H1 (cell line): ENCODE measurements at regions not wholly inside any gene's neighbourhood (a gene's known extent, or its start where the extent isn't known, plus 50 kb on each side); places are given as distances from the start of the nearest gene placed in this dataset.

Experiments used
- CTCF ChIA-PET: fragments of 300-600 bp; sonication (Branson Sonifier 250); formaldehyde crosslinking; loops from one replicate; lab custom pipeline; 2021; ENCODE audit not compliant: partially characterized antibody; lab: Charles Lee
- POLR2A ChIA-PET: fragments of 300-600 bp; sonication (Branson Sonifier 250); formaldehyde crosslinking; loops from one replicate; lab custom pipeline; 2021; ENCODE audit warnings: inconsistent platforms; ENCODE audit not compliant: partially characterized antibody; lab: Charles Lee
- DNase-seq, 2 experiments: peaks; one replicate each; pipeline versions ENCODE4 v3.0.0 to v3.0.0-alpha.2; 2010 to 2022; ENCODE audit warnings: low spot score in 2 of 2, low read depth in 1 of 2, mixed read lengths in 1 of 2
- FAIRE-seq: peaks from 2 replicates; lab custom pipeline; 2011; peaks lifted over from hg19 to GRCh38; lab: Jason Lieb, UNC
- H2AFZ ChIP-seq: 2 replicates; pipeline ENCODE4 v1.8.1; 2012; ENCODE audit warnings: low read length, inconsistent platforms
- H2AK5ac ChIP-seq: 2 replicates; pipeline ENCODE4 v1.6.1; 2013; ENCODE audit warnings: low read depth, low read length
- H2BK120ac ChIP-seq: replicated peaks from 2 replicates; pipeline ENCODE3; 2013; ENCODE audit warnings: low read depth, low read length, inconsistent platforms
- H2BK12ac ChIP-seq: 2 replicates; pipeline ENCODE4 v1.6.1; 2013; ENCODE audit warnings: low read depth, low read length
- H2BK15ac ChIP-seq: 2 replicates; pipeline ENCODE4 v1.6.1; 2013; ENCODE audit warnings: low read length
- H2BK20ac ChIP-seq: 2 replicates; pipeline ENCODE4 v1.6.1; 2013; ENCODE audit warnings: low read length
- H2BK5ac ChIP-seq: 2 replicates; pipeline ENCODE4 v1.6.1; 2013; ENCODE audit warnings: low read depth, low read length
- H3K14ac ChIP-seq: 2 replicates; pipeline ENCODE4 v1.6.1; 2013; ENCODE audit warnings: inconsistent platforms; ENCODE audit not compliant: insufficient read length
- H3K18ac ChIP-seq: 2 replicates; pipeline ENCODE4 v1.6.1; 2013; ENCODE audit warnings: low read length; ENCODE audit errors: extremely low read depth
- H3K23ac ChIP-seq: 2 replicates; pipeline ENCODE4 v1.6.1; 2013; ENCODE audit warnings: inconsistent platforms; ENCODE audit not compliant: insufficient read length
- H3K23me2 ChIP-seq: 2 replicates; pipeline ENCODE4 v1.6.1; 2013; ENCODE audit warnings: low read depth, low read length
- H3K27ac ChIP-seq: 2 replicates; pipeline ENCODE4 v1.6.1; 2011; ENCODE audit warnings: low read depth, low read length, inconsistent platforms
- H3K27me3 ChIP-seq, 4 experiments: replicated peaks in 1 of 4; 1 replicate in 1 of 4; 2 replicates in 3 of 4; pipeline versions ENCODE4 v1.6.1 to v1.8.1; 2011 to 2013; ENCODE audit warnings: low read length in 3 of 4, mild to moderate bottlenecking in 3 of 4, inconsistent platforms in 2 of 4, mixed read lengths in 2 of 4, moderate library complexity in 1 of 4; ENCODE audit not compliant: control insufficient read depth in 3 of 4, insufficient read depth in 3 of 4; ENCODE audit errors: extremely low read depth in 1 of 4
- H3K36me3 ChIP-seq, 4 experiments: 2 replicates each; pipeline versions ENCODE4 v1.6.1 to v1.8.1; 2011 to 2013; ENCODE audit warnings: mild to moderate bottlenecking in 4 of 4, low read length in 3 of 4, moderate library complexity in 2 of 4, control low read depth in 1 of 4, inconsistent platforms in 1 of 4; ENCODE audit not compliant: insufficient read depth in 4 of 4, control insufficient read depth in 2 of 4
- H3K4ac ChIP-seq: replicated peaks from 2 replicates; pipeline ENCODE3; 2013; ENCODE audit warnings: low read length, low read depth, mixed read lengths, inconsistent platforms; ENCODE audit not compliant: insufficient read length
- H3K4me1 ChIP-seq, 4 experiments: replicated peaks in 1 of 4; 1 replicate in 1 of 4; 2 replicates in 3 of 4; pipeline versions ENCODE4 v1.6.1 to v1.8.1; 2011 to 2013; ENCODE audit warnings: low read length in 3 of 4, inconsistent platforms in 2 of 4, mixed read lengths in 1 of 4; ENCODE audit not compliant: insufficient read depth in 4 of 4, control insufficient read depth in 3 of 4
- H3K4me2 ChIP-seq, 2 experiments: 2 replicates each; pipeline versions ENCODE4 v1.6.1 to v1.8.1; 2011 to 2013; ENCODE audit warnings: low read depth in 2 of 2, low read length in 2 of 2, control low read depth in 1 of 2, inconsistent platforms in 1 of 2, mild to moderate bottlenecking in 1 of 2; ENCODE audit not compliant: insufficient read depth in 1 of 2
- H3K4me3 ChIP-seq, 4 experiments: fragments of 200-600, 300-600 bp in 1 of 4; sonication (generic), shearing (Covaris generic), sonication (Bioruptor Twin) in 1 of 4; 2 replicates each; pipeline versions ENCODE4 v1.5.1 to v1.8.1; 2011 to 2016; ENCODE audit warnings: low read length in 4 of 4, low read depth in 3 of 4, control low read depth in 2 of 4, inconsistent platforms in 2 of 4, mild to moderate bottlenecking in 2 of 4, mixed read lengths in 1 of 4, moderate library complexity in 1 of 4; ENCODE audit not compliant: insufficient read depth in 2 of 4; ENCODE audit errors: extremely low read depth in 1 of 4
- H3K56ac ChIP-seq: replicated peaks from 2 replicates; pipeline ENCODE3; 2013; ENCODE audit warnings: low read depth, mild to moderate bottlenecking, mixed read lengths, low read length, inconsistent platforms; ENCODE audit not compliant: insufficient read length
- H3K79me1 ChIP-seq: 2 replicates; pipeline ENCODE4 v1.6.1; 2013; ENCODE audit warnings: low read depth, low read length, control low read depth
- H3K79me2 ChIP-seq, 2 experiments: 2 replicates each; pipeline versions ENCODE4 v1.6.1 to v1.8.1; 2012 to 2013; ENCODE audit warnings: low read length in 2 of 2, mild to moderate bottlenecking in 2 of 2, inconsistent platforms in 1 of 2; ENCODE audit not compliant: insufficient read depth in 2 of 2, control insufficient read depth in 1 of 2
- H3K9ac ChIP-seq, 4 experiments: replicated peaks in 1 of 4; 1 replicate in 1 of 4; 2 replicates in 3 of 4; pipeline versions ENCODE4 v1.6.1 to v1.8.1; 2011 to 2013; ENCODE audit warnings: low read depth in 3 of 4, low read length in 3 of 4, control low read depth in 2 of 4, mild to moderate bottlenecking in 2 of 4, moderate library complexity in 2 of 4, inconsistent platforms in 1 of 4; ENCODE audit errors: extremely low read depth in 1 of 4
- H3K9me3 ChIP-seq, 2 experiments: 2 replicates each; pipeline versions ENCODE4 v1.6.1 to v1.8.1; 2012 to 2013; ENCODE audit warnings: mild to moderate bottlenecking in 2 of 2, moderate library complexity in 2 of 2, control low read depth in 1 of 2, inconsistent platforms in 1 of 2, low read depth in 1 of 2, low read length in 1 of 2, mixed read lengths in 1 of 2; ENCODE audit not compliant: insufficient read depth in 2 of 2
- H4K20me1 ChIP-seq, 2 experiments: replicated peaks in 1 of 2; 2 replicates each; pipeline versions ENCODE3 to v1.8.1; 2011 to 2013; ENCODE audit warnings: inconsistent platforms in 2 of 2, low read length in 2 of 2, mild to moderate bottlenecking in 1 of 2; ENCODE audit not compliant: insufficient read depth in 2 of 2, control insufficient read depth in 1 of 2
- H4K5ac ChIP-seq: 2 replicates; pipeline ENCODE4 v1.6.1; 2013; ENCODE audit warnings: low read length, low read depth, mixed read lengths, inconsistent platforms; ENCODE audit not compliant: insufficient read length
- H4K8ac ChIP-seq: 2 replicates; pipeline ENCODE4 v1.8.0; 2013; ENCODE audit warnings: mild to moderate bottlenecking, moderate library complexity, low read length, inconsistent platforms; ENCODE audit not compliant: insufficient read depth; ENCODE audit errors: extremely low read depth
- H4K91ac ChIP-seq: replicated peaks from 2 replicates; pipeline ENCODE3; 2013; ENCODE audit warnings: low read length, mixed read lengths, inconsistent platforms; ENCODE audit not compliant: insufficient read length
- RFX5 ChIP-seq: IDR thresholded peaks from 2 replicates; pipeline ENCODE4 v1.6.1; 2011; ENCODE audit warnings: low read depth, low read length, improper control_type of control experiment, borderline replicate concordance
- WGBS, 2 experiments: shearing (Covaris generic) in 1 of 2; methylation state at CpG; one replicate each; pipeline versions ENCODE4 v1.1.6 to v1.1.7; 2013 to 2015; ENCODE audit warnings: low lambda C conversion rate in 2 of 2, mixed read lengths in 2 of 2, inconsistent platforms in 1 of 2, low coverage in 1 of 2, missing lambda C conversion rate in 1 of 2; ENCODE audit not compliant: insufficient replicate concordance in 2 of 2, insufficient coverage in 1 of 2, insufficient read length in 1 of 2; ENCODE audit errors: extremely low coverage in 1 of 2, missing lambda C conversion rate in 1 of 2; 5-methylcytosine and 5-hydroxymethylcytosine counted together

DNA sequence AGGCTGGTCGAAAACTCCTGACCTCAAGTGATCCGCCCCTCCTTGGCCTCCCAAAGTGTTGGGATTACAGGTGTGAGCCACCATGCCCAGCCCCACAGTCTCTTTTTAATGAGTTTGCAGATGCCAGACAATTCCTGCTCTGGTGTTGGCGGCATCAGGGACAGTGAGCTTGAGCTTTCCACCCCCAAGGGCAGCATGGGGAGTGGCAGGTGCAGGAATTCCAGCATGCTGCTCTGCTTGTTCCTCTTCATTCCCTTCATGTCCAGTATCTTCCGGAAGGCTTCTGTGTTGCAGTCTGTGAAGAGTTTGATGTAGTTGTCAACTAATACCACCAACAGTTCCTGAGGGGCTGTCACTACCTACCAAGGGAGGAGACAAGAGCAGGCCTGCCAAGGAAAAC lies 137.3 kb downstream of the SS18 start:
- no peaks in the 10 kb centered on the region for H3K79me2 ChIP-seq
- DNase-seq (no peak), FAIRE-seq (no peak)
- H3K9ac ChIP-seq = no peak overlapping the region
- H4K91ac ChIP-seq = no peak overlapping the region
- no peak overlapping the region for H2AFZ ChIP-seq
- CTCF ChIA-PET = no interaction called here
- POLR2A ChIA-PET = no interaction called here
- no peak overlapping the region for H3K27ac ChIP-seq
- no peaks in the 10 kb centered on the region for H3K27me3 ChIP-seq
- peaks cover 0 to 6% (median 4%) of the 10 kb centered on the region in 4 experiments; a peak in 3 of 7 replicates for H3K4me1 ChIP-seq
- no peak overlapping the region for H3K18ac ChIP-seq
- no peak overlapping the region for H3K23ac ChIP-seq
- H2AK5ac ChIP-seq = no peak overlapping the region
- H3K14ac ChIP-seq = no peak overlapping the region
- H2BK120ac ChIP-seq = no peak overlapping the region
- no peak overlapping the region for H3K4ac ChIP-seq
- no peak overlapping the region for H2BK20ac ChIP-seq
- H3K4me2 ChIP-seq = no peak overlapping the region
- no peak overlapping the region for H2BK5ac ChIP-seq
- no peaks in the 10 kb centered on the region for H4K20me1 ChIP-seq
- H2BK12ac ChIP-seq = no peak overlapping the region
- H2BK15ac ChIP-seq = no peak overlapping the region
- no peaks in the 10 kb centered on the region for H3K79me1 ChIP-seq
- H3K4me3 ChIP-seq = no peak overlapping the region
- no peak overlapping the region for H4K5ac ChIP-seq
- 0 out of 4 replicates have a peak, but pooled peaks cover 0 to 4% of the 10 kb centered on the region in 2 experiments for H3K9me3 ChIP-seq
- H3K56ac ChIP-seq = no peak overlapping the region
- 88% methylated on average over 4 of the region's 4 CpGs; no CpG with 5 or more reads in 1 of the 2 experiments for WGBS, 2 experiments
- H4K8ac ChIP-seq = no peak overlapping the region; the same call in 1 of the 2 replicates
- H3K36me3 ChIP-seq = no peaks in the 10 kb centered on the region
- no peak for TF ChIP-seq RFX5
- H3K23me2 ChIP-seq = peaks cover 2% of the 10 kb centered on the region; the same call in 1 of the 2 replicates
